ENCODE measurements at regions not wholly inside any gene's neighbourhood (a gene's known extent, or its start where the extent isn't known, plus 50 kb on each side); places are given as distances from the start of the nearest gene placed in this dataset.

DNA sequence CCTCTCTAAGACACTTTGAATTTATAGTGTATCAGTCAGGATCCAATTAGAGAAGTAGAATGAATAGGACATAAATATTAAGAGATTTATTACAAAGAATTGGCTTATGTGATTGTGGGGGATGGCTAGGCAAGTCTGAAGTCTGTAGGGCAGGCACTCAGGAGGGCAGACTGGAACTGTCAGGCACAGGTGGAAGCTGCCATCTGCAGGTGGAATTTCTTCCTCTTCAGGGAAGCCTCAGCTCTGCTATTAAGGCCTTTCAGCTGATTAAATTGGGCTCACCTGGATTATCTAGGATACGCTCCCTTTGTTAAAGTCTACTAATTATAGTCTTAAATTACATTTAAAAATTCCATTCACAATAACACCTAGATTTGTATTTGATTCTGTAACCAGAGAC, 92.0 kb upstream of the HAO2 start:
- Histone ChIP-seq H3K9me3 (ENCODE audit: control insufficient read depth, insufficient read depth, low read length) (no peaks in the 10 kb centered on the region), H3K4me3 (ENCODE audit: low read depth, low read length) (no peak overlapping the region), H3K27me3 (ENCODE audit: control insufficient read depth, insufficient read depth, low read length) (no peaks in the 10 kb centered on the region), H3K27ac (ENCODE audit: low read depth, low read length) (no peak overlapping the region)
- ChIA-PET POLR2A (no interaction called here), CTCF (interaction anchor here (0.7 to 4.5 kb wide), 14 partner anchors 10 to 760 kb away, joined by 3 to 61 read pairs (median 4); partner anchors contain the start of gene HAO2)
- no peak for DNase-seq (ENCODE audit: low read depth, low spot score)
- TF ChIP-seq, protein P1, sequence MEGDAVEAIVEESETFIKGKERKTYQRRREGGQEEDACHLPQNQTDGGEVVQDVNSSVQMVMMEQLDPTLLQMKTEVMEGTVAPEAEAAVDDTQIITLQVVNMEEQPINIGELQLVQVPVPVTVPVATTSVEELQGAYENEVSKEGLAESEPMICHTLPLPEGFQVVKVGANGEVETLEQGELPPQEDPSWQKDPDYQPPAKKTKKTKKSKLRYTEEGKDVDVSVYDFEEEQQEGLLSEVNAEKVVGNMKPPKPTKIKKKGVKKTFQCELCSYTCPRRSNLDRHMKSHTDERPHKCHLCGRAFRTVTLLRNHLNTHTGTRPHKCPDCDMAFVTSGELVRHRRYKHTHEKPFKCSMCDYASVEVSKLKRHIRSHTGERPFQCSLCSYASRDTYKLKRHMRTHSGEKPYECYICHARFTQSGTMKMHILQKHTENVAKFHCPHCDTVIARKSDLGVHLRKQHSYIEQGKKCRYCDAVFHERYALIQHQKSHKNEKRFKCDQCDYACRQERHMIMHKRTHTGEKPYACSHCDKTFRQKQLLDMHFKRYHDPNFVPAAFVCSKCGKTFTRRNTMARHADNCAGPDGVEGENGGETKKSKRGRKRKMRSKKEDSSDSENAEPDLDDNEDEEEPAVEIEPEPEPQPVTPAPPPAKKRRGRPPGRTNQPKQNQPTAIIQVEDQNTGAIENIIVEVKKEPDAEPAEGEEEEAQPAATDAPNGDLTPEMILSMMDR (IDR thresholded peaks at IDR 0.05; ENCODE audit: low read depth, low read length), result no peak

DNA sequence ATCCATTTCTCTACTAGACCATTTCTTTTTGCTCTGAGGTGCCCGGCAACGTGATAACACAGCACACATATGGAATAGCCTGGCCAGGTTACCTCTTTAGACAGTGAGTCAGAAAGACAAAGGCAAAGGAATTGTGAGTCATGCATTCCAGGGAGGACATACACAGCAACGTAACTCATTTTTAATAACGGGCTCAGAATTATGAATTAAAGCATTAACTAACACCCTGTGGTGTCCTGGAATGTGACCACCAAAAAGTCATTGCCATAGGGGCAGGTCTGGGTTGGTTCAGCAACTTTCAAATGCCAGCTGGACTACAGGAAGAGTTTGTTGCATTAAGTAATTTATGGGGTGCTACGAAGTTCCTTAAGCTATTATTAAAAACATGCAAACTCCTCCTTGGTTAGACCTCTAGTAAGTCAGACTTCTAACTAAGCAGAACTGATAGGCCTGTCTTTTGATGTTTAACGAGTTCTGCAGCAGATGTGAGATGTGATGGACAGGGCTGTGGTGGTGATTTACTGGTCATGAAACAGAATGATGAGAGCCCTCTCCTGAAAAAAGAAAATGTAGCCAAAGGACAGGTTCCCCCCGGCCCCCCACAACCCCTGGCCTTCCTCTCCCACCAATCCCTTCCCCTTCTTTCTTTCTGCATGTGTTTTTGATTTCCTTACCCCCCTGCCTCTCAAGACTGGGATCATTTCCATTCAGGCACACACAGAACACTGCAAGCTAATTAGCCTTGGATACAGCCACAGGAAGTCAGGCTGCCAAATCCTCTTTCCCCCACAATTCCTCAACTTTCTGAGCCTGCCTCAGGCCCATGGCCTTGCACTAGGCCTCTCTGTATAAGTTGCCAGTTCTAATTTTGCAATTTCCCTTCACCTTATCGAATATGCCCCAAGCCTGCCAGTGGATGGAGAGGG, 88.9 kb upstream of the HAO2 start:
- H3K27ac ChIP-seq (ENCODE audit: low read depth, low read length), result no peak overlapping the region
- TF ChIP-seq, protein P1 (IDR thresholded peaks at IDR 0.05; ENCODE audit: low read depth, low read length), result no peak
- peaks cover 4% of the 10 kb centered on the region for H3K27me3 ChIP-seq (ENCODE audit: control insufficient read depth, insufficient read depth, low read length)
- DNase-seq (ENCODE audit: low read depth, low spot score), result no peak
- H3K9me3 ChIP-seq (ENCODE audit: control insufficient read depth, insufficient read depth, low read length), result no peaks in the 10 kb centered on the region
- ChIA-PET CTCF (interaction anchor here (0.8 kb wide), 1 partner anchor 88 kb away, joined by 3 read pairs; no protein-coding TSS in a partner anchor), POLR2A (no interaction called here)
- no peak overlapping the region for H3K4me3 ChIP-seq (ENCODE audit: low read depth, low read length)

- Histone ChIP-seq H3K27ac (ENCODE audit: low read depth, low read length) (no peak overlapping the region), H3K9me3 (ENCODE audit: control insufficient read depth, insufficient read depth, low read length) (no peaks in the 10 kb centered on the region), H3K27me3 (ENCODE audit: control insufficient read depth, insufficient read depth, low read length) (peaks cover 4% of the 10 kb centered on the region), H3K4me3 (ENCODE audit: low read depth, low read length) (no peak overlapping the region)
- ChIA-PET CTCF (interaction anchor here (1.0 to 1.6 kb wide), 2 partner anchors 11 to 1209 kb away, joined by 4 to 7 read pairs; no protein-coding TSS in a partner anchor), POLR2A (no interaction called here)
- TF ChIP-seq, protein P1 (IDR thresholded peaks at IDR 0.05; ENCODE audit: low read depth, low read length), result no peak
- DNase-seq (ENCODE audit: low read depth, low spot score), result peak; percentile 18
Measured at GRCh38 chr1:119285482-119285881, 83.1 kb upstream of the HAO2 start.

DNA sequence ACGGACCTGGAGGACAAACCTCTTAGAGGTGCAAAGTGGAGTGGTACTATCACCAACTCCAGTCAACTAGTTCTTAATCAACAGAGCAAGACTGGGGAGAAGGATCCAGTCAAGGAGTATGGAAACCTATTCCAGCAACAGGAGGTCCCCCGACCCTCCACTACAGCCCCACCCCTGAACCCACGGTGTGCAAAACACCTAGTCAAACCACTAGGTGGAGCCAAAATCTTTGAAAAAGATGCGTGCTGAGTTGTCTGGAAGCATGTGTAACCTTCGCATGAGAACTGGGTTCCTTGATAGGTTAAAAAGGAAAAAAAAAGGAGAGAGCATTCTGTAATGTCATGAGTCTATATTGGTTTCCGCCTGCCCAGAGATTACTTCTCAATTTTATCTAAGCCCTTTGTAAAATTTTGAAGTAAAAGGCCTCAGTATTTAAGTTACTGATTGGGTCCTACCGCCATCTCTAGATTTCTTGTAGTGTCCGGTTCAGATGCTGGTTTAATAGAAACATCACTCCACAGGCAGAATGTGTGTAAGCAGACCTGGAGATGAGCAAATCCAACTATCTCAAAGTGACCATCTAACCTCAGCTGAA, 81.9 kb upstream of the HAO2 start:
- Histone ChIP-seq H3K27ac (ENCODE audit: low read depth, low read length) (no peak overlapping the region), H3K9me3 (ENCODE audit: control insufficient read depth, insufficient read depth, low read length) (no peaks in the 10 kb centered on the region), H3K27me3 (ENCODE audit: control insufficient read depth, insufficient read depth, low read length) (peaks cover 5% of the 10 kb centered on the region), H3K4me3 (ENCODE audit: low read depth, low read length) (no peak overlapping the region)
- TF ChIP-seq, protein P1 (IDR thresholded peaks at IDR 0.05; ENCODE audit: low read depth, low read length), result peak; percentile 32; the same call in 1 of the 2 replicates
- no peak for DNase-seq (ENCODE audit: low read depth, low spot score)
- ChIA-PET CTCF (no interaction called here), POLR2A (no interaction called here)

- Histone ChIP-seq H3K27ac (ENCODE audit: low read depth, low read length) (no peak overlapping the region), H3K4me3 (ENCODE audit: low read depth, low read length) (no peak overlapping the region), H3K9me3 (ENCODE audit: control insufficient read depth, insufficient read depth, low read length) (no peaks in the 10 kb centered on the region), H3K27me3 (ENCODE audit: control insufficient read depth, insufficient read depth, low read length) (peaks cover 6% of the 10 kb centered on the region)
- CTCF ChIA-PET, result interaction anchor here (2.0 kb wide), 1 partner anchor 13 kb away, joined by 8 read pairs; no protein-coding TSS in a partner anchor
- POLR2A ChIA-PET, result no interaction called here
- TF ChIP-seq, protein P1 (IDR thresholded peaks at IDR 0.05; ENCODE audit: low read depth, low read length), result no peak
- no peak for DNase-seq (ENCODE audit: low read depth, low spot score)
Measured at GRCh38 chr1:119288751-119289150, 79.8 kb upstream of the HAO2 start.
